MM.1S (cell line): ENCODE measurements at regions not wholly inside any gene's neighbourhood (a gene's known extent, or its start where the extent isn't known, plus 50 kb on each side); places are given as distances from the start of the nearest gene placed in this dataset.

Experiments used
- EZH2 ChIP-seq: fragments of 300-600 bp; sonication (generic); optimal IDR thresholded peaks from 2 replicates; pipeline ENCODE3; 2017; ENCODE audit warnings: low read depth, mild to moderate bottlenecking, antibody characterized with exemption, low read length, mixed read lengths
- EZH2phosphoT487 ChIP-seq: fragments of 300-600 bp; sonication (generic); IDR thresholded peaks from 2 replicates; pipeline ENCODE4 v1.6.1; 2018; ENCODE audit warnings: antibody characterized with exemption, low read length
- TF ChIP-seq, protein P1 (sequence below): fragments of 300-600 bp; sonication (generic); IDR thresholded peaks from 2 replicates; pipeline ENCODE4 v1.5.1; 2016; ENCODE audit warnings: antibody characterized with exemption, low read length, mixed read lengths

DNA sequence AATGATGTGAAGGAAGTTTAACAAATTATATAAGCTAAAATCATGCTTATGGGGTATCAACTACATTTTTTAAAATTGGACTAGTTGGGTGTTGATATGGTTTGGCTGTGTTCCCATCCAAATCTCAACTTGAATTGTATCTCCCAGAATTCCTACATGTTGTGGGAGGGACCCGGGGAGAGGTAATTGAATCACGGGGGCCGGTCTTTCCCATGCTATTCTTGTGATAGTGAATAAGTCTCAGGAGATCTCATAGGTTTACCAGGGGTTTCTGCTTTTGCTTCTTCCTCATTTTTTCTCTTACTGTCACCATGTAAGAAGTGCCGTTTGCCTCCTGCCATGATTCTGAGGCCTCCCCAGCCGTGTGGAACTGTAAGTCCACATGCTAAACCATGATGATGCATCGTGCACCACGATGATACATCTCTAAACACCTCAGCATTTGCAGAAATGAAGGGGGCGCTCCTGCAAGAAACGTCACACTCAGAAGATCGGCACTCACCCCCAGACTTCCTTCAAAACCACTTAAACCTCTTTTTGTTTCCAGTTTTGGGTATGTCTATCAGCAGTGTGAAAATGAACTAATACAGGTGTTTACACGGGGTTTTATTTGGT, 340.0 kb downstream of the SHANK2 start:
- TF ChIP-seq, protein P1, sequence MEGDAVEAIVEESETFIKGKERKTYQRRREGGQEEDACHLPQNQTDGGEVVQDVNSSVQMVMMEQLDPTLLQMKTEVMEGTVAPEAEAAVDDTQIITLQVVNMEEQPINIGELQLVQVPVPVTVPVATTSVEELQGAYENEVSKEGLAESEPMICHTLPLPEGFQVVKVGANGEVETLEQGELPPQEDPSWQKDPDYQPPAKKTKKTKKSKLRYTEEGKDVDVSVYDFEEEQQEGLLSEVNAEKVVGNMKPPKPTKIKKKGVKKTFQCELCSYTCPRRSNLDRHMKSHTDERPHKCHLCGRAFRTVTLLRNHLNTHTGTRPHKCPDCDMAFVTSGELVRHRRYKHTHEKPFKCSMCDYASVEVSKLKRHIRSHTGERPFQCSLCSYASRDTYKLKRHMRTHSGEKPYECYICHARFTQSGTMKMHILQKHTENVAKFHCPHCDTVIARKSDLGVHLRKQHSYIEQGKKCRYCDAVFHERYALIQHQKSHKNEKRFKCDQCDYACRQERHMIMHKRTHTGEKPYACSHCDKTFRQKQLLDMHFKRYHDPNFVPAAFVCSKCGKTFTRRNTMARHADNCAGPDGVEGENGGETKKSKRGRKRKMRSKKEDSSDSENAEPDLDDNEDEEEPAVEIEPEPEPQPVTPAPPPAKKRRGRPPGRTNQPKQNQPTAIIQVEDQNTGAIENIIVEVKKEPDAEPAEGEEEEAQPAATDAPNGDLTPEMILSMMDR, result no peak
- no peak for TF ChIP-seq EZH2phosphoT487
- TF ChIP-seq EZH2, result no peak
